GM21447 (cell line): ENCODE measurements at regions not wholly inside any gene's neighbourhood (a gene's known extent, or its start where the extent isn't known, plus 50 kb on each side); places are given as distances from the start of the nearest gene placed in this dataset.
"Not testable (repeated sequence)": the region's sequence is repeated elsewhere in the genome, so short reads cannot be mapped to it uniquely, and the experiment has no call there.

Experiments used
- ATAC-seq: cut with Tn5 transposase; IDR thresholded peaks from one replicate; pipeline ENCODE4 v1.9.1; 2021; ENCODE audit not compliant: unreplicated experiment

DNA sequence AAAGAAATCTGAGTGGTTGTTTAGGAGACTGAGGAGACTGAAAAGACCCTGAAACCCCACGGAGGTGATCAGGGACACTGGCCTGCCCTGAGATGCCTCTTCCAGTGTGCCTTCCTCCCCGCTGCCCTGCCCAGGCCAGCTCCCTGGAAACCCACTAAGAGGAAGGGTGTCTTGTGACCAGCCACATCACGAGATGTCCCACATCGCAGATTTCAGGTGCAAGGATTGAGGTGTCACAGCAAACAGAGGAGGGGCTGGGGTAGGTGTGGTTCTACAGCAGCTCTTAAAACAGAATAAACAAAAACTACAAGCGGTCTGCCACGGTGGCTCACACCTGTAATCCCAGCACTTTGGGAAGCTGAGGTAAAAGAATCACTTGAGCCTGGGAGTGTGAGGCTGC is 184.3 kb upstream of the C14orf180 start:
- ATAC-seq: no peak

DNA sequence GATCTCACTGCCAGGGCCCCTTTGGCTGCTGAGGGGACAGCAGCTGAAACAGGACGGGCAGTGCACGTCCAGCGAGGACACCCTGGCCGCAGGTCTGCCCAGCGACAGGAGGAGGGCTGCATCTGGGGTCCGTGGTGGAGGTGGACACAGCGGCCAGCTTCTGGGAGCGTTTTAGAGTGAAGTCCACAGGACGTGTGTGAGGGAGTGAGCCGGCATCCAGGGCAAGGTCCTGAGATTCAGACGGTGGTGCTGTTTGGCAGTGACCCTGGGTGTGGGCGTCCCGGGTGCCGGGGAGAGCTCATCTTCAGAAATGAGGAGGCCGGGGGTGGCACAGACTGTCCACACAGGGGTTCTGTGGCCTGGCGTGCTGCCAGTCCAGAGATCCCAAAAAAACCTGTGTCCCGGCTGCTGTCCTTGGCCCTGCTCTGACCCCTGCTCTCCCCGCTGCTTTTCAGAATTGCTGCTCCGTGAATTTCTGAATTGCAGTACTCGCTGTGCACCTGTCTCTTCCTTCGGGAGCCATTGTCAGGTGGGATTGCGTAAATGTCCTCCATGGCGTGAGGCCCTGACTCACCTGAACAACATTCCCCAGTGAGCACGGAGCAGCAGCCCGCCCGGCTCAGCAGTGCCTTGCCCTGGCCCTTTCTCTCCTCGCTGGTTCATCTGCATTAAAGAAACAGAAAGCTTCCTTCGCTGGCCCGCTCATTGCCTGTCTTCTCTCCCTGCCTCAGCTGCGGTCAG is 183.5 kb upstream of the C14orf180 start:
- ATAC-seq: no peak

DNA sequence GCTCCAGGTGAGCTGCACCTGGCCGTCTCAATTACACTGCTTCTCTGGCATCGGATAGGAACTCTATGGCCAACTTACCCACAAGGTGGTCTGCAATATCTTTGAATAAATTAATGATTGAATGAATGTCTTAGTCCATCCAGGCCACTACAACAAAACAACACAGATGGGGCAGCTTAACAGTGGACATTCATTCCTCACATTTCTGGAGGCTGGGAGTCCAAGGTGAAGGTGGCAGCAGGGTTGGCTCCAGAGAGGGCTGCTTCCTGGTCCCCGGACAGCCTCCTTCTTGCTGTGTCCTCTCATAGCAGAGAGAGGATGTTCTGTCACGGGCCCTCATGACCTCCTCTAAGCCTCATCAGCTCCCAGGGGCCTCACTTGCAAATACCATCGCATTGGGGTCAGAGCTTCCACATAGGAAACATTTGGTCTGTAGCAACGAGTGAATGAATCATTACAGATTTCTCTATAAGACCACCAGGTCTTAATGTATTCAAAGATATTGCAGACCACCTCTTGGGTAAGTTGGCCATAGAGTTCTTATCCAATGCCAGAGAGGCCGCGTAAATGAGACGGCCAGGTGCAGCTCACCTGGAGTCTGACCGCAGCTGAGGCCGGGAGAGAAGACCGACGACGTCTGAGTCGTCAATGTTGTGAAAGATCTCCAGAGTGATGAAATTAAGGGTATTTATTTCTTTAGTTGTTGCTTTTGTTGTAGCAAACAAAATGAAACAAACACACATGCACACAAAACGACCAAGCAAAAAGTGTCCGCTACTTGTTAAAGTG is 182.7 kb upstream of the C14orf180 start:
- ATAC-seq: no peak

DNA sequence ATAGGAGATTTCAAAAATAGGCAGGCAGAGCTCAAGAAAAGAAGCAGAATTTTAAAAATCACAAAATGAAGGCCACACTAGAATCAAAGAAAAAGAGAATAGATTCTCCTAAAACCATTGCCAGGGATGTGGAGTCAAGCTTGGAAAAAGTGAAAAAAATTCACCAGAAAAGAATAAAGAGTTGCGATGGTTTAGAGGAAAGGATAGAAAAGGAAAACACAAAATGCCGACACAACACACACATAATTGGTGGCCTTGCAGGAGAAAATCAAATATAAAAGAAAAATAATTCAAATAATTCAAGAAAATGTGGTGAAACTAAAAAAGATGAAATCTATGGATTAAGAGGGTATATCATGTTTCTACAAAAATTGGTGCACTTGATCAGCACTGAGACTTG is 181.6 kb upstream of the C14orf180 start:
- ATAC-seq: no peak

DNA sequence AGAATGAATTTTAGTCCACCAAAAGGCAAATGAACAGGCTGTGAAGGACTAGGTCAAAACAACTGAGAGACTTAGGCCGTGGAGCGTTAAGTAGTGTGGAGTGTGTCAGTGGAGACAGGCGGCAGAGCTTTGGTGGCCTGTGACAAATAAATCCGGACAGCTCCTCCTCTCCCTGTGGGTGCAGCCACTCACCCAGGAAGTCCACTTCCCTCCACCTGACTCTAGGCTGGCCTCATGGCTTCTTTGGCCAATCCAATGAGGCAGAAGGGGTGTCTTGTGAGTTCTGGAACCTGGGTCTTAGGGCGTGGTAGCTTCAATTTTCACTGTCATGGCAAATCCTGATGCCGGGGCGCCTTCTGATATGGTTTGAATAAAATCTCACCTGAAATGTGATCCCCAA is 180.9 kb upstream of the C14orf180 start:
- ATAC-seq: no peak

DNA sequence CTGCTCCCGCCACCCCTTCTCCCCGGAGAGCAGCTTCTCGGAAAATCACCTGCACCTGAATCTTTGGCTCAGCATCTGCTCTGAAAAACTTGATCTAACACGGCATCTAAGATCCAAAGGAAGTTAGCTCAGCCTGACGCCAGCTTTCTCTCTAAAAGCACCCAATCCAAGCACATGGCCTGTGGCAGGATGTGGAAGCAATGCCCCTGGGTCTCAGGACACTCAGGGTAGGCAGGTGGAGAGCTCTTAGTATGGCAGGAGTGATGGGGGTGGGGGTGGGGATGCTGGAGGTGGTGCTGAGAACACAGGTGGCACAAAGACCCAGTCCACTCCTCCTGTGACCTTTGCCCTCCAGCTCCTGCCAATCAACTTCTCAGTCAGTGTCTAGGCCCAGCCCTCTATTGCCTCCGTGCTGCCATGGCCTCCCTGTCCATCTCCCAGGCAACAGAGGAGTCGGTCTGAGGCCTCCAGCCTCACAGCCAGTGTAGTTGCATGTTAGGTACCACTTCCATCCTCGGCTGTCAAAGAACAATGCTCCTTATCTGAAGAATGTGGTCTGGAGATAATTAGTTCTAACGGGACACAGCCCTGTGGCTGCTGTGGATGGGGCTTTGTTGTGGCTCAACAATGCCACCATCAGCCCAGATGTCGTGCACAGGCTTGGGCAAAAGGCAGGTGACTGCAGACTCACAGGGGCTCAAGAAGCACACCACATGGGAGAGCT is 180.0 kb upstream of the C14orf180 start:
- ATAC-seq: no peak

DNA sequence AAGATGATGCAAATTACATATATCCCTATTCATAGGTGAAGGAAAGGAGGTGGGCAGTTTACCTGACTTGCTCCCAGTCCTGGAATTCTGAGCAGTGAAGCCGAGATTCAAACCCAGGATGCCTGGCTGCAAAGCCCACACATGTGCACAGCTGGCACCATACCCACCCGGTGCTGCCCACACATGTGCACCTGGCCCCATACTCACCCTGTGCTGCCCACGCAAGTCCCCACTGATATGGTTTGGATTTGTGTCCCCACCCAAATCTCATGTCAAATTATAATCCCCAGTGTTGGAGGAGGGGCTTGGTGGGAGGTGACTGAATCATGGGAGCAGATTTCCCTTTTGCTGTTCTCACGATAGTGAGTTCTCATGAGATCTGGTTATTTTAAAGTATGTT is 179.2 kb upstream of the C14orf180 start:
- ATAC-seq: no peak

DNA sequence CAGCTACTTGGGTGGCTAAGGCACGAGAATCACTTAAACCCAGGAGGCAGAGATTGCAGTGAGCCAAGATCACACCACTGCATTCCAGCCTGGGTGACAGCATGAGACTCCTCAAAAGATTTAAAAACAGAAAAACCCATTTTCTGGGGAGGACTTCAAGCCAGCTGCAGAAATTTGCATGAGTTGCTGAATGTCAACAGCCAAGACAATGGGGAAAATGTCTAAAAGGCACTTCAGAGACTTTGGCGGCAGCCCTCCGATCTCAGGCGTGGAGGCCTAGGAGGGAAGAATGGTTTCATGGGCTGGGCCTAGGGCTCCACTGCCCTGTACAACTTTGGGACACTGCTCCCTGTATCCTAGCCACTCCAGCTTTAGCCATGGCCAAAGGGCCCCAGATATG is 177.8 kb upstream of the C14orf180 start:
- no peak for ATAC-seq

DNA sequence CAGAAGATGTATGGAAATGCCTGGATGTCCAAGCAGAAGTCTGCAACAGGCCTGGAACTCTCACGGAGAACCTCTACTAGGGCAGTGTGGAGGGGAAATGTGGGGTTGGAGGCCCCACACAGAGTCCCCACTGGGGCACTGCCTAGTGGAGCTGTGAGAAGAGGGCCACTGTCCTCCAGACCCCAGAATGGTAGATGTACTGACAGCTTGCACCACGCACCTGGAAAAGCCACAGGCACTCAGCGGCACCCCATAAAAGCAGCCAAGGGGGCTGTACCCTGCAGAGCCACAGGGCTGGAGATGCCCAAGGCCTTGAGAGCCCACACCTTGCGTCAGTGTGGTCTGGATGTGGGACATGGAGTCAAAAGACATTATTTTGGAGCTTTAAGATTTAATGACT is 177.3 kb upstream of the C14orf180 start:
- ATAC-seq: not testable (repeated sequence)

DNA sequence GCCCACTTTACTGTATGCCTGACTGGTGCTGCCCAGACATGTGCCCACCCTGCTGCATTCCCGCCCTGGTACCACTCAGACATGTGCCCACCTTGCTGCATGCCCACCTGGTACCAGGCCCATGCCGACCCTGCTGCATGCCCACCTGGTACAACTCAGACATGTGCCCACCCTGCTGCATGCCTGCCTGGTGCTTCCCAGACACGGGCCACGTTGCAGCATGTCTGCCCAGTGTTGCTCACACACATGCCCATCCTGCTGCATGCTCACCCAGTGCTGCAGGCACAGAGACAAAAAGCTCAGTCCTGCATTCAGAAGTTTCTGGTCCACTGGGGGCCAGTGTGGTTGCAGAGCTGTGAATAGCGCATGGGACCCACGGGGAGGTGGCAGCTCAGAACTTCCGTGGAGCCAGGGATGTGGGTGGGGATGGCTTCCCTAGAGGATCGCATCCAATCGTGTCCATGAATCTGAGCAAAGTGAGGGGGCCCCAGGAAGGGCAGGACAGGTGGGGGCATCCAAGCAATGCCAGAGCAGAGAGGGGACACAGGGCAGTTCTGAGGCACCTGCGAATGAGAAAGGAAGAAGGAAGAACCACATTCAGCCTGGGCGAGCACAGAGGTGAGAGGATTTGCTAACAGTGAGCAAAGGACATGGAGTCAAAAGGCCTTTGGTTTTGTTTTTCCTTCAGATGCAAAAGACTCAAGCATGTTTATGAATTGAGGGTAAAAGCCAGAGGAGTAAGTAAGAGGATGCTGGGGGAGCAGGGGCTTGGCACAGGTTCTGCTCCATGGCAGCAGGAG is 175.9 kb upstream of the C14orf180 start:
- no peak for ATAC-seq

DNA sequence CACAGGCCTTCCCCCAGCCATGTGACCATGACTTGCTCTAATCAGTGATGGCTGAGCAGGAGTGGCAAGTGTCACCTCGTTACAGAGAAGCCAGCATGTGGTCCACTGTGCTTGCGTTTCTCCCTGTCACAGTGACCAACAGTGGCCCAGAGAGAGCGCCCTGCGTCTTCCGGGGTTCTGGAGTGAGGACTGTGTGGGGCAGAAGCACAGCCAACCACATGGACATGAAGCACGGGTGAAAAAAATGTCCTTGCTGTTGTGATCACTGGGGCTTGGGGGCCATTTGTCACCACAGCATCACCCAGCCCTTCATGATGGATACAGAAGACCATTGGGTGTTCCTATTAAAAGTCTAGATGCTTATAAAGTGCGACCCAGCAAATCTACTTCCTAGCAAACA is 174.6 kb upstream of the C14orf180 start:
- ATAC-seq: no peak

DNA sequence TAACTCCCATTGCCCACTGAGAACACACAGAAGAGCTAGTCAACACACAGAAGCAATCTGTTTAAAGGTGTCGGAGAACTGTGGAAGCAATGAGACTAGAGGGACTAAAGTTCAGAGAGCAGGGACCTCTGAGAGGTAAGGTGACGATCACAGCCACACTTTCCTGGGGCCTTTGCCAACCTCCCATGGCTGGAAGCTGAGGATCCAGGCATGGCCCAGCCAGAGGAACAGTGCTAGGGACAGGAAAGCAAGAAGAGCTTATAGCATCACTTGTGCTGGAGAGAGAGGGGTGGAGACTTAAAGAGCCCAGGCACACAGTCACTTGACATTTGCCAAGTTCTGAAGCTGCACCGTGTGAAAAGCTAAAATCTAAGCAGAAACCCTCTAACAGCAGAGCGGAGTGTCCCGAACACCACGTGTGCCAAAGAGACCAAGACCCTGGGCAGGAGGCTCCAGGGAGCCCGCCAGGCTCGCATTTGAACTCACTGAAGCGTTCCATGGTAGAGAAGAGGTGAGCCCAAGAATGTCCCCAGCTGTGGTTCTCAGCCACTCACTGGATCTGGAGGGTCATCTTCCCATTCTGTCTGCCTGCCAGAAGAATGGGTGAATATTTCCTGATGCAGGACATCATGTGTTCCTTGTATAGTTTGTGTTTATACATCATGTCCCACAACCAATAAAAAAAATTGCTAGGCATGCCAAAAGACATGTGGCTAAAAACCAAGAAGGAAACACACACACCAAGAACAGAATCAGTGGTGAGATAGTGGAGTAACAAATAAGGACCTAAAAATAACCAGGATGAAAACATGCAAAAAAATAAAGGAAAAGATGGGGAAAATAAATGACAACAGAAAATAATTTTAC is 174.0 kb upstream of the C14orf180 start:
- no peak for ATAC-seq

DNA sequence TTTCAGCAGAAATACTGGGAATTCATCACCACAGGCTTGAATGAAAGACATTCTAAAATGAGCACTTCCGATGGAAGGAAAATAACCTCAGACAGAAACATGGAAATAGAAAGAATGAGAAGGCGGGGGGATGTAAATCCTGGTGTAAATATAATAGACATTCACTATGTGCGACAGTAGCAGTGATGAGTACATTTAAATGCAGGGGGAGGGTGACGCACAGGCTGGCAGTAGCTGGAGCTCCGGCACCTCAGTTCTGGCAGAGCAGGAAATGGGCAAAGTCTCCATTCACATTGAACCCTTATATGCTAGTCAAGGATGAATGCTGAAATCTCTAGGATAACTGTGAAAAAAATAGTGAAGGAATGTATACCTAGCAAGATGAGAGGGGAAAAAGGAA is 172.7 kb upstream of the C14orf180 start:
- ATAC-seq: no peak

DNA sequence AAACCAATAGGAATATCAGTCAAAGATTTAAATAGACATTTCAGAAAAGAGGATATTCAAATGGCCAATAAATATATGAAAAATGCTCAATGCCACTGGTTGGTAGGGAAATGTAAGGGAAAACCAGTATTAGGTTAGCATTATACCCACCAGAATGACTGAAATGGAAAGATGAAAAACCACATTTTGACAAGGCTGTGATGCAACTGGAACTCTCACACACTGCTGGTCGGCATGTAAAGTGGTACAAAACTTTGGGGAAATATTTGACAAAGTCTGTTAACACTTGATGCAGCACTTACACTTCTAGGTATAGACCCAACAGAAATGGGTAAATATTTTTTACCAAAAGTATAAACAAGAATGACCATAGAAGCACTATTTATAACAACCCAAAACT is 163.2 kb upstream of the C14orf180 start:
- no peak for ATAC-seq

DNA sequence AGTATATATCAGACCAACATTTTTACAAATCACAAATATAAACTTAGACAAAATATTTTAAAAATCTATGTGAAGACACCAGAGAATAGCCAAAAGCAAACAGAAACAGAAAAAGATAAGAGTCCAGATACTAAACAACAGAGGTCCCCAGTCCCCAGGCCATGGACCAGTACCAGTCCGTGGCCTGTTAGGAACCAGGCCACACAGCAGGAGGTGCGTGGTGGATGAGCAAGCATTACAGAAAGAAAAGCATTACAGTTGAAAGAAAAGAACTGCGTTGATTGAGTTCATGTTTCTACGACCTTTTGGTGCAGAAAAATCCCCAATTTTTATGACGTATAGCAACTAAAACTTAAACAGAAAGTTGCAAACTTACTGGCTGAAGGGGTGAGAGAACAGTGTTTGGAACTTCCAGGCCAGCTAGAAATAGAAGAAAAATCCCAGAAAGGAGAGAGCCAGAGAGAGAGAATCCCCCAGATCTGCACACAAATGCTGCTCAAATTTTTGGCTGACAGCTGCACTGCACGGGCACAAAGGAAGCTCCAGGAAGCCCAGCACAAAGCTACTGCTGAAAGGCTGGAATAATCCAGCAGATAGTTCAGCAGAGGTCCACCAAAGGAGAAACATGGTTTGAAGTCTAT is 159.6 kb upstream of the C14orf180 start:
- no peak for ATAC-seq

DNA sequence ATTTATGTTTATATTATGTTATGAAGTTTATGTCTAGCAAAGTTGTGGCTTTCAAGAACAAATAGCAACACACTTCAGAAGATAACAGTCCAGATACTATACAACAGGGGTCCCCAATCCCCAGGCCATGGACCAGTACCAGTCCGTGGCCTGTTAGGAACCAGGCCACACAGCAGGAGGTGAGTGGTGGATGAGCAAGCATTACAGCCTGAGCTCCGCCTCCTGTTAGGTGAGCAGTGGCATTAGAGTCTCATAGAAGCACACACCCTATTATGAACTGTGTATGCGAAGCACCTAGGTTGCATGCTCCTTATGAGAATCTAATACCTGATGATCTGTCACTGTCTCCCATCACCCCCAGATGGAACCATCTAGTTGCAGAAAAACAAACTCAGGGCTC is 159.0 kb upstream of the C14orf180 start:
- ATAC-seq: not testable (repeated sequence)

DNA sequence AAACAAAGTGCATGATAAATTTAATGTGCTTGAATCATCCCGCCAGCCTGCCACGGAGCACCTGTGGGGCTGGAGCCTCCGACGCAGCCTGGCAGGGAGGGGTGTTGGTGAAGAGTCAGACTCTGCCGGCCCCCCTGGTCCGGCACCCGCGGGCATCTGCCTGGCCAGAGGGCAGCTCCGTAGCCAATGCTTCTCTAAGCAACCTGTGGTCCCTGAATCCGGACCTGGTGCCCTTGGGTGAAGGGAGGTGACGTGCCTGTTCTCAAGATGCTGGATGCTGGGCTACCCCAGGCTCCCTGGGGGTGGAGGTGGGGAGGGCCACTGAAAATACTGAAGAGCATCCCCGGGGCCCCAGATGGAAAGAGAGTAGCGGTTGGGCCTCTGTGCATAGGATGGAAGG is 158.6 kb upstream of the C14orf180 start:
- ATAC-seq: no peak

DNA sequence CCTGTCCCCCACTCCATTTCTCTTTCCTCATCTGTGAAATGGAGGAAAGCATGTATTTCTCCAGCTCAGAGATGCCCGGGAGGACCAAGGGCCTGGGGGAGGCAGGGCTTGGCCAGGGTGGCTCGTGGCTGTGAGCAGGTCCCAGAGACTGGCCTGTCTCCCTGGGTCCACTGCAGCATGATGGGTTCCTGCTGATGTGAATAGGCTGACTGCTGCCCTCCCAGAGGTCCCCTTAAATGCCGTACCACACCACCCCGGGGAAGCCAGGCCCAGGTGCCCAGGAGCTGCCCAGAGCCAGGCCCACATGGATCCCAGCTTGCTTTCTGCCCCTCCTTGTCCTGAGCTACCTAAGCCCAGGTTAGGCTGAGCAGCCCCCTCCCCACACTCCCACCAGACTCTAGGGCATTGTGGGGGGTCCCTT is 158.2 kb upstream of the C14orf180 start:
- no peak for ATAC-seq
